GM08714 (cell line): ENCODE measurements at regions not wholly inside any gene's neighbourhood (a gene's known extent, or its start where the extent isn't known, plus 50 kb on each side); places are given as distances from the start of the nearest gene placed in this dataset.

Source experiments
- H3K4me3 ChIP-seq: fragments of 200-500 bp; sonication (Bioruptor generic); 2 replicates; pipeline ENCODE4 v1.5.1; 2014; ENCODE audit warnings: mild to moderate bottlenecking, low read length, inconsistent platforms
- ZNF274 ChIP-seq: IDR thresholded peaks from 2 replicates; pipeline ENCODE4 v1.6.1; 2012; ENCODE audit warnings: mild to moderate bottlenecking, low read depth, low read length

DNA sequence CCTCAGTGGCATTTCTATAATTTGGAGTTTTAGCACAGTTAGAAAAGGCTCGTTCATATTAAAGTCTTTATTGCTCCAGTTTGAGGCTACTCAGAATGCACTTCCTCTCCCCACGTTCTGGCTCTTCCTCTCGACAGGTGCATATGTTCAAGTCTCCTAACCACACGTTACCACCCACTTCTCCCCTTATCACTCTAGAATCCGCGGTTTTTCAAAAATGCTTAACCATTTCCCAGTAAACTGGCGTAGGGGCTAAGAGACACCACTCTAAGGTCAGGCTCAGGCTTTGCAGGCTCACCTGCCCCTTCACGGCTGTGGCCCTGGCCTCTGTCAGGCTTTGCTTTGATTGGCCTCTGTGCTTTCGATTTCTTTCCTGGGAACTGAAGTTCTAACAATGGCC is 383.6 kb downstream of the GLRX3 start:
- H3K4me3 ChIP-seq = no peak overlapping the region

GRCh38 chr10:130531312-130531711 is 395.1 kb downstream of the GLRX3 start:
- no peak overlapping the region for H3K4me3 ChIP-seq
- no peak for TF ChIP-seq ZNF274

More for the DNA sequence above, 383.6 kb downstream of the GLRX3 start:
- no peak for TF ChIP-seq ZNF274

DNA sequence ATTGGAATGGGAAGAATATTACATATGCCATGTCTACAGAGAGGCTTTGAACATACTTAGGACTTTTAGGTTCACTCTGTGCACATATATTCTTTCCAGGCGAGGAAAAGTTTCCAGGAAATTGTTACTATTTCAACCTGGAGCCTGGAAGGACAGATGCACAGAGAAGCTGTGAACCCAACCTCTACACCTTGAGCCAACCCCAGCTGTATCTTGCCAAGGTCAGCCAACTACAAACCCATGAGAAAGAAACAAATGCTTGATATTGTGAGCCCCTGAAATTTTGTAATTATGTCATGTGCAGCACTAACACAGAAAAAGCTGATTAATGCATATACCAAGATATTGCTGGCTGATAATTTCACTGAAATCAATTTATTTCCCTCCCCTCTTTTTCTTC is 404.9 kb downstream of the GLRX3 start:
- TF ChIP-seq ZNF274 = no peak
- H3K4me3 ChIP-seq = no peak overlapping the region

DNA sequence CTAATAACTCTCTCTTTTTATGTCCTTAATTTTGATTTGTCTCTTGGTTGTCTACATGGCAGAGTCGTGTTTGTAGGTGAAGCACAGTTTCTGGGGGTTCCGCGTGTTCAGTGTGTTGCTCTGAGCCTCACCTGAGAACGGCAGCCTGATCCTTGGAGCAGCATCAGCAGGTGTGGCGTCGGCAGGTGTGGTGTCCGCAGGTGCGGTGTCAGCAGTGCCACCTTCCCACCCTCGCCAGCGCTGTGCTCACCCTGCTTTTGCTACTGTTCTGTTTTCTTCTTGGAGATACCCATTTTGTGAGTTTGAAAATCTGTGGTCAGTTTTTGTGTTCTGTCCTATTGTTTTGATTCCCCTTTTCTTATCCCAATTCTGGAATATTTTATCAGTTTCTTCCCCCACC is 406.6 kb downstream of the GLRX3 start:
- no peak for TF ChIP-seq ZNF274
- H3K4me3 ChIP-seq = no peak overlapping the region

DNA sequence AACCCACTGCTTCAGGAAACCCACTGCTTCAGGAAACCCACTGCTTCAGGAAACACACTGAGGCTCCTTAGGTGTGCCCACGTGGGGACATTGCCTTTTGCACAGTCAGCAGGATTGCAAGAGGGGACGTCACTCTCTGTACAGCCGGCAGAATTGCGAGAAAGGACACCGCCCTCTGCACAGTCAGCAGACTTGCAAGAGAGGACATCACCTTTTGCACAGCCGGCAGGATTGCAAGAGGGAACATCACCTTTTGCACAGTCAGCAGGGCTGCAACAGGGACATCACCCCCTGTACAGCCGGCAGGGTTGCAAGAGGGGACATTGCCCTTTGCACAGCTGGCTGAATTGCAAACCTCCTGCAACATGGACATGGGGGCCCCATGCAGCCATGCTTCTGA is 407.6 kb downstream of the GLRX3 start:
- no peak for TF ChIP-seq ZNF274

DNA sequence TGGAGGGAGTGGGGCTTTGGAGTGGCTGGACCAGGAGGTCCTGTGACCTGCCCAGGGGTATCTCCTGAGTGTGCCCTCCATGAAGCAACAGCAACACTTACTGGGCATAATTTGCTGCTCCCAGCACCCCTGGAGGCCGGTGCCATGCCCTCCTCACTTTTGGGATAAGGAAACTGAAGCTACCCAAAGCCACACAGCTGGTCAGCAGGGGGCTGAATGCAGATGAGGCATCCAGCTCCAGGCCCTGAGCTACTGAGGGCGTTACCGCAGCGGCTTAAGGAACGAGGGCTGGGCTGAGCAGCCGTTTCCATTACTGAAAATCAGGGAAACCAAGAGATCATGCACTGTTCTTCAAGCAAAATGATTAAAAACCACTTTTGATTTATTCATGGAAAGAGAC is 408.9 kb downstream of the GLRX3 start:
- TF ChIP-seq ZNF274 = no peak
- no peak overlapping the region for H3K4me3 ChIP-seq

More for the DNA sequence above, 407.6 kb downstream of the GLRX3 start:
- no peak overlapping the region for H3K4me3 ChIP-seq

DNA sequence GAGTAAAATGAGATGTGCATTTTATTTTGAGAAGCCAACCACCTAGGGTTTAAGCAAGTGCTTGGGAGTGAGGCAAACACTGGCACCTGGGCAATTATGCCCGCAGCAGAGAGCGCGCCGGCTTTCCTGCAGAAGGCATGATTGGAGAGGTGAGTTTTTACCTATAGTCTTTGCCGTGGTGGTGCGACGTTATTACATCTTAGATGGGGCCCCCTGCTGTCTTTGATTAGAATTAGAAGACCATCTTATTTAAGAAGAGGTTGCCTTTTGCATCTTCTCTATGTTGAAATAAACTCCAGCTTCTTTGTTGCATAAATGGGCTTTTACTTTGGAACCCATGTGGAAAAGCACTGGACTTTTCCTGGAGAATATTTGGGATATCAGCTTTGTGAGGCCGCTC is 409.5 kb downstream of the GLRX3 start:
- no peak for TF ChIP-seq ZNF274
- H3K4me3 ChIP-seq = no peak overlapping the region

DNA sequence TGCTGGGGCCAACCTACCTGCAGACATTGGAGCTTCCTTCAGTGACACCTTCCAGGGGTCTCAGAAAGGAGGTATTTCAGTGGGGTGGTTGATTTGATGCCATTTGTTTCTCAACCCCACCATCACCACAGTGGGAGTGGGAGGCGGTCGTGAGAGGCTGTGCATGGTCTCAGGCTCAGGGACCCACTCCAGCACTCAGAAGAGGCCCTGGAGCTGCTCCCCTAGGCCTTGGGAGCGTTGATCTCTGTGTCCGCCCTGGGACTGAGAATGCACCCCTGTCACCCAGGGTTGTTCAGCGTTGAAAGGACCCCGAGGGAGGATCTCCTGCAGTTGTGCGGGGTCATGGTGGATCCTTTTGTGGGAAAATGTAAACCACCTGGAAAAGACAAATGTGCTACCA is 410.6 kb downstream of the GLRX3 start:
- TF ChIP-seq ZNF274 = no peak
- H3K4me3 ChIP-seq = no peak overlapping the region

DNA sequence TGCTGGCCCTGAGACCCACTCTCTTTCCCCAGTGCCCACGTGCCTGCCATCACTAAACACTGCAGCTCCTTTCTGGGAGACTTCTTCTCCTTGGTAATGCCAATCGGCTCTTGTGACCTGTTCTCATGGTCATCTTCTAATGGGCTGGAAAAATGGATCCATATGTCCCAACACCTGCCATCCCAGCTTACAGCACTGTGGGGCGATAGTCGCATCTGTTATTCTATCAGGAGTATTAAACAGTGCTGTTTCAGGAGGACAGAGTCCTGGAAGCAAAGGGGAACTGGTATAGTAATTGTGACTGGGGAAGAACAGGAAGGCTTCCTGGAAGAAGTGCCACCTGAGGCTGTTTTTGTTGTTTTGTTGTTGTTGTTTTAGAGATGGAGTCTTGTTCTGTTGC is 411.2 kb downstream of the GLRX3 start:
- TF ChIP-seq ZNF274 = no peak
- H3K4me3 ChIP-seq = no peak overlapping the region

DNA sequence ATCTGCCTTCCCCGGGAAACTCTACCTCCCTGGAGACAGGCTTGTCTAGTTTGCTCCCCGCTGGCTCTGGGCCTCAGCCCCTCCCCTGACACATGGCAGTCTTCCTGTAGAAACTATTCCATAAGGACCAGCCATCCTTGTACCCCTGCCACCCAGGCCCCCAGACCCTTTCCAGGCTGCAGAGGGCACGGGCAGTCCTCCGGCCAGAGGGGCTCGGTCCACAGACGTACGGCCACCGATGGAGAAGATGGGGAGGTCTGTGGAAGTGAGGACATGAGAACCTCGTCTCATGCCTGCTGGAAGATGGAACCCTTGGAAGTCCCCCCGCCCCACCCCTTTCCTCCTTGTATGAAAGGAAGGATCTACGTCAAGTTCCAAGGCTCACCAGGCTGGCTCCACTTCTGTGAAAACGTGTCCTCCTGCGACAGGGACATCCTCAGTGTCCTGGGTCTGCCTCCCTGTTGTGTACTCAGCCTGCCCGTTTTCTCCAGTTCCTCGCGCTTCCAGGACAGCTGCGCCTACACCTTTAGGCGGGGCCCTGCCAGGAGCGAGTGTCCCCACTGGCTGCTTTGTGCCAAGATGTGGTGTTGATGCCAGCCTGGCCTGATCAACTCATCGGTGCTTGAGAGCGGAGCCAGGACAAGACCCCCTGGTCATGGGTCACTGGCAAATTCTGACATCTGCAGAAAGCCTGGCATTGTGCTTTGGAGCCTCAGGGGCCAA is 414.9 kb downstream of the GLRX3 start:
- H3K4me3 ChIP-seq = no peak overlapping the region
- TF ChIP-seq ZNF274 = no peak

DNA sequence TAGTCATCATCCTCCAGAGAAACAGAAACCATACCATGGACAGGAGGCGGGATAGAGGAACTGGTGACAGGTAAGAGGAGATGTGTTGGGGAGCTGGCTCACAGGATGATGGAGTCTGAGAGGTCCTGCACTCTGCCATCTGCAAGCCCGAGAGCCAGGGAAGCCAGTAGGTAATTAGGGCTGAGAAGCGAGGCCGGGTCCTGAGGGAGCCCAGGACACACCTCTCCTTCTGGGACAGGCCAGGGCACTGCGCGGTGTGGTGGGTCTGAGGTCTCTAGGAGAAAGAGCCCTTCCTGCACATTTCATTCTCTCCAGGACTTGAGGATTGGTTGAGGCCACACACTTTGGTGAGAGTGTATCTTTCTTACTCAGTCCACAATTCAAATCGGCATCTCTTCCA is 415.5 kb downstream of the GLRX3 start:
- TF ChIP-seq ZNF274 = no peak

DNA sequence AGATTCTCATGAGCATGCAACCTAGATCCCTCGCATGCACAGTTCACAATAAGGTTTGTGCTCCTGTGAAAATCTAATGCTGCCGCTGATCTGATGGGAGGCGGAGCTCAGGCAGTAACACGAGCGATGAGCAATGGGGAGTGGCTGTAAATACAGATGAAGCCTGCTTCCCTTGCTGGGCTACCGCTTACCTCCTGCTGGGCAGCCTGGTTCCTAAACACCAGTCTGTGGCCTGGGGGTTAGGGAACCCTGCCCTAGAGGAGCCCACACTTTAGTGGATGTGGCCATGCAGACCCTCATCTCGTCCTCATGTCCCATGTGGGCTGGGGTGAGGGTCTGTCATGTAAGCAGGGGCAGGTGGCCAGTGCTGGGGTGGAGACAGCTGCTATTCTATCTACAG is 417.6 kb downstream of the GLRX3 start:
- H3K4me3 ChIP-seq = no peak overlapping the region
- TF ChIP-seq ZNF274 = no peak

More for the DNA sequence above, 415.5 kb downstream of the GLRX3 start:
- no peak overlapping the region for H3K4me3 ChIP-seq

DNA sequence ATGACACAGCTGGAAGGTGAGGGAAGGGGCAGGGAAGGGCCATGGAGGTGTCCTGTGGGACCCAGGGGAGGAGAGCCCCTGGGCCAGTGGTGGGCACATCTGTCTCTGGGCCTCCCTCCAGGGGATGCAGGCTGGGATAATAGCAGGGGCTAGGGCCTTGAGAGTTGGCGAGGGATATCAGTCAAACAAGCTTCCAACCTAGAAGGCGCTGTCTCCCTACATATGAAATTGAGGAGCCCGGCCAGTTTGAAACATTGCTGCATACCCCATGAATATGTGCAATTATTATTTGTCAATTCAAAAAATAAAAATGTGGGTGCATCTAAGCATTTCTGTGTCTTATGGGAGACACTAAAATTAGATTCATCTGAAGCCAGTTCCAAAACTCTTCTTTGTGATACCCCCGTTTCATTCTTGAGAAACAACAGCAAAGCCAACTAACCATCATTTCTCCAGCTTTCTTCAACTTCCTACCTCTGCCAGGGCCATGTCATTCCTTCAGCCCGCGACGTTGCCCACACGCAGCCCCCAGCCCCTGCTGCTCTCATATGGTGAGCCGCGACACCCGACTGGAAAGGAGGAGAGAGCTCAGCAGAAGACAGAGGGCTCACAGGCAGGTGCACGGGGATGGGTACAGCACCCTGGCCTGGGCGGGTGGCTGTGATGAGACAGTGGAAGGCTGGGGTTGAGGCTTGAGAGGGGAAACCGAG is 418.7 kb downstream of the GLRX3 start:
- no peak for TF ChIP-seq ZNF274
- H3K4me3 ChIP-seq = no peak overlapping the region

DNA sequence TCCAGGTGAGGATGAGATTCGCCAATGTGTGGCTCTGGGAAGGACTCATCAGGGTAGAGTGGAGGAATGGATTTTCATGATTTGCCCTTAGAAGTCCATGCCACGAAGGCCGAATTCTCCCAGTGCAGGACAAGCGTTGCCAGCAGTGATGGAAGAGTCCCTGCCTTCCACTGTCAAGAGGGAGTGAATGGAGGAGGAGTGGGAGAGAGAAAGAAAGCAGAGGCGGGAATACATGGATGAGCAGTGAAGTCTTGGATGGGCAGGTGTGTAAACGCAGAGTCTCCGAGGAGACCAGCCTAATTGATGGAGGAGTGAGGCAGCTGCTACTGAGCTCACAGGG is 419.2 kb downstream of the GLRX3 start:
- TF ChIP-seq ZNF274 = no peak
- H3K4me3 ChIP-seq = no peak overlapping the region

GRCh38 chr10:130557181-130557845 is 421.1 kb downstream of the GLRX3 start:
- H3K4me3 ChIP-seq = no peak overlapping the region
- TF ChIP-seq ZNF274 = no peak
